Transverse colon (tissue), 4 donors: ENCODE measurements at regions not wholly inside any gene's neighbourhood (a gene's known extent, or its start where the extent isn't known, plus 50 kb on each side); places are given as distances from the start of the nearest gene placed in this dataset.

Experiments
- DNase-seq: peaks from one replicate; pipeline ENCODE4 v3.0.0-alpha.2; 2019
- H3K27ac ChIP-seq, 4 donors: fragments of 200-600 bp; sonication (generic); 2 replicates each; pipeline ENCODE4 v1.5.1; 2016 to 2018; ENCODE audit warnings: inconsistent platforms in 4 of 4
- H3K27me3 ChIP-seq: fragments of 200-600 bp; sonication (generic); 2 replicates; pipeline ENCODE4 v1.5.1; 2017; ENCODE audit warnings: inconsistent platforms
- H3K36me3 ChIP-seq, 4 donors: fragments of 200-600 bp; sonication (generic); 2 replicates each; pipeline ENCODE4 v1.5.1; 2017 to 2019; ENCODE audit warnings: inconsistent platforms in 4 of 4
- H3K4me1 ChIP-seq, 4 donors: fragments of 200-600 bp; sonication (generic); 2 replicates each; pipeline ENCODE4 v1.5.1; 2017 to 2020; ENCODE audit warnings: inconsistent platforms in 4 of 4
- H3K4me3 ChIP-seq, 4 donors: fragments of 200-600 bp; sonication (generic); 1 replicate in 1 of 4; 2 replicates in 3 of 4; pipeline versions ENCODE4 v1.5.1 to v1.6.1; 2017 to 2019; ENCODE audit warnings: inconsistent platforms in 4 of 4
- H3K9me3 ChIP-seq, 2 donors: fragments of 200-600 bp; sonication (generic); 2 replicates each; pipeline ENCODE4 v1.5.1; 2017 to 2019; ENCODE audit warnings: inconsistent platforms in 2 of 2
- EP300 ChIP-seq: sonication (generic); formaldehyde crosslinking; IDR thresholded peaks from one replicate; pipeline ENCODE4 v1.6.1; 2017; ENCODE audit warnings: antibody characterized with exemption, low read depth
- POLR2A ChIP-seq: fragments of 450-650 bp; IDR thresholded peaks from one replicate; pipeline ENCODE4 v1.6.1; 2016; ENCODE audit warnings: antibody characterized with exemption, mild to moderate bottlenecking, moderate library complexity
- POLR2AphosphoS5 ChIP-seq, 3 donors: sonication (generic); formaldehyde crosslinking; IDR thresholded peaks; one replicate each; pipeline ENCODE4 v1.6.1; 2016; ENCODE audit warnings: antibody characterized with exemption in 3 of 3
- WGBS, 2 donors: methylation state at CpG; one replicate each; pipeline ENCODE4 v1.1.5; 2018; ENCODE audit warnings: low coverage in 1 of 2; 5-methylcytosine and 5-hydroxymethylcytosine counted together
- in situ Hi-C, 4 donors: fragments of 200-750 bp; cut with MboI; loops; one replicate each; pipeline versions ENCODE4 v1.15.0 to v1.15.1; 2017; ENCODE audit warnings: low sequenced_read_pairs in 3 of 4, low pct_ligation_motif_present in 1 of 4, low pct_unique_long_range_greater_than_20kb in 1 of 4
- intact Hi-C: fragments of 100-400 bp; cut with DNase I; formaldehyde crosslinking; loops from one replicate; pipeline ENCODE4 v1.15.1; 2023; ENCODE audit warnings: low total_unique reads
- TF ChIP-seq, protein P1 (sequence below), 5 experiments: fragments of 200-600 bp in 3 of 5; fragments of 450-650 bp in 2 of 5; sonication (generic) in 3 of 5; IDR thresholded peaks; 1 replicate in 2 of 5; 2 replicates in 3 of 5; pipeline ENCODE4 v1.5.1; 2016 to 2017; ENCODE audit warnings: antibody characterized with exemption in 5 of 5, inconsistent platforms in 3 of 5, mild to moderate bottlenecking in 2 of 5, moderate library complexity in 1 of 5

DNA sequence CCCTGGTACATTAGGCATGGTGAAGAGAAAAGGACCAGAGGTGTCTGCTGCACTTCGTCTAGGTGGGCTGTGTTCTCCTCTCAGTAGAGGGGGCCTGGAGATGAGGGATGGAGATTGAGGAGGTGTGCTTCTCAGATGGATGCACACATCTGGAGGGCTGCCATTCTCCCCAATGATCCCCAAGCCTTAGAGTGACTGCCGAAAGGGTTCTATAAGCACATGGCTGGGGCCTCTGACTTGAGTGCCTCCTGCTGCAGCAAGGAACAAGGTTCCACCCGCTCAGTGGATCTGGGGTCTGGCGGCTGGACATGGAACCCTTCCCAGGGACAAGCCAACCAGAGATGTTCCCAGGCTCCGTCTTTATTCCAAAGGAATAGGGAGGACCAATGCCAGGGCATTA, 66.8 kb downstream of the CPN2 start:
- 94 to 100% methylated on average over 1 to 5 of the region's 5 CpGs for WGBS, 2 donors

DNA sequence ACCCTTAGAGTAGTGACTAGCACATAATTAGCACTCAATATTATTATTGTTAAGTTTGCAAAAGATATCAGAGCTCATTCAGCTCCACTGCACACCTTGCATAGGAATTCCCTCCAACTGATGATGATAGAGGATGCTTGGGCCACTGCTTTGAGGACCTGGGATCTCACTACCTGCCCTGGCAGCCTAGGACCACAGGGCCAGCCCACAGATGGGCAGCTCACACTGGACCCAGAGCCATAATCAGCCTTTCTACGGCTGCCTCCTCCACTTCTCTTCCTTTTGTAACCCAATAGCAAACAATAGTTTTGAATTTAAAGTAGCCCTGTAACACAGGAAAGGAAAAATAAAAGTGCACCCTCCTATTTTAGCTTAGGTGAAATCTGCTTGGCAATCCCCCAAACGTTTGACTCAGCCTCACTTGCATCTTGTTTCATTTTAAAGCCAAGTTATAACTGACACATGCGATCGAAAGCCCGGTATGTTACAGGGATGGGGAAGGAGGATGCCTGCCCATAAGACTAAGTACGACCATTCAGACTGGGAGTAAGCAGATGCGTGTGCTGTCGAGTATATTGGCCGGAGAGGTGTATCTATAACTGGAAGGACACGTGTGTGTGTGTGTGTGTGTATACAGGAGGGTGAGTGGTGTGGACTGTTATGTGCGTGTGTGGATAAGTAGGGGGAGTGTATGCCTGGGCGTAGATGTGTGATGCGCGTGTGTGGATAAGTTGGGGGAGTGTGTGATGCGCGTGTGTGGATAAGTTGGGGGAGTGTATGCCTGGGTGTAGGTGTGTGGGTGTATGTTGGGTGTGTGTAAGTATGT, 65.9 kb downstream of the CPN2 start:
- H3K27ac ChIP-seq, result no peak overlapping the region
- H3K9me3 ChIP-seq, result no peaks in the 10 kb centered on the region
- in situ Hi-C loops, result no loop called here
- no peaks in the 10 kb centered on the region for H3K36me3 ChIP-seq
- TF ChIP-seq, protein P1, sequence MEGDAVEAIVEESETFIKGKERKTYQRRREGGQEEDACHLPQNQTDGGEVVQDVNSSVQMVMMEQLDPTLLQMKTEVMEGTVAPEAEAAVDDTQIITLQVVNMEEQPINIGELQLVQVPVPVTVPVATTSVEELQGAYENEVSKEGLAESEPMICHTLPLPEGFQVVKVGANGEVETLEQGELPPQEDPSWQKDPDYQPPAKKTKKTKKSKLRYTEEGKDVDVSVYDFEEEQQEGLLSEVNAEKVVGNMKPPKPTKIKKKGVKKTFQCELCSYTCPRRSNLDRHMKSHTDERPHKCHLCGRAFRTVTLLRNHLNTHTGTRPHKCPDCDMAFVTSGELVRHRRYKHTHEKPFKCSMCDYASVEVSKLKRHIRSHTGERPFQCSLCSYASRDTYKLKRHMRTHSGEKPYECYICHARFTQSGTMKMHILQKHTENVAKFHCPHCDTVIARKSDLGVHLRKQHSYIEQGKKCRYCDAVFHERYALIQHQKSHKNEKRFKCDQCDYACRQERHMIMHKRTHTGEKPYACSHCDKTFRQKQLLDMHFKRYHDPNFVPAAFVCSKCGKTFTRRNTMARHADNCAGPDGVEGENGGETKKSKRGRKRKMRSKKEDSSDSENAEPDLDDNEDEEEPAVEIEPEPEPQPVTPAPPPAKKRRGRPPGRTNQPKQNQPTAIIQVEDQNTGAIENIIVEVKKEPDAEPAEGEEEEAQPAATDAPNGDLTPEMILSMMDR (IDR thresholded peaks at IDR 0.05), result no peak
- TF ChIP-seq EP300 (no peak), POLR2A (no peak), POLR2AphosphoS5 (IDR thresholded peaks at IDR 0.05) (no peak)
- H3K27me3 ChIP-seq, result no peaks in the 10 kb centered on the region
- no peak overlapping the region for H3K4me3 ChIP-seq
- no peak for DNase-seq
- 69 to 75% methylated on average over 12 to 16 of the region's 16 CpGs for WGBS, 2 donors
- no peaks in the 10 kb centered on the region for H3K4me1 ChIP-seq
- intact Hi-C loops, result no loop called here

More for the DNA sequence above, 66.8 kb downstream of the CPN2 start:
- Histone ChIP-seq H3K27ac (no peak overlapping the region), H3K36me3 (no peaks in the 10 kb centered on the region), H3K27me3 (no peaks in the 10 kb centered on the region), H3K9me3 (no peaks in the 10 kb centered on the region), H3K4me3 (no peak overlapping the region), H3K4me1 (no peaks in the 10 kb centered on the region)
- TF ChIP-seq POLR2A (no peak), EP300 (no peak), POLR2AphosphoS5 (IDR thresholded peaks at IDR 0.05) (no peak)
- TF ChIP-seq, protein P1 (IDR thresholded peaks at IDR 0.05), result no peak
- in situ Hi-C loops (no loop called here), intact Hi-C loops (no loop called here)
- DNase-seq, result no peak

DNA sequence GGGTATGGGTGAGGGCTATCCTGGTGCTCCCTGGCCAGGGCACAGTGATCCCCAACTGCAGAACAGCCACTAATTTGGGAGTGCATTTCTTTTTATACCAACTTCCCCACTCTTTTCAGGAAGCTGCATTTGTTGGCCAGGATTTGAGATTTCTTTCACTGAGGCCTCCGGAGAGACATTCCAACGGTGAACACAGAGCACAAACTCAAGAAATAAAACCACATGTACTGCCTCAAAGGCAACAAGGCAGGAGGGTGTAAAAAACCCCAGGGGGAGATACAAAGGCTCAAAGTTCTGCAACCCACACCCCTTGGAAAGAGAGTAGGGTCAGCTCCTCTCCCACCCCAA, 65.3 kb downstream of the CPN2 start:
- intact Hi-C loops, result no loop called here
- Histone ChIP-seq H3K9me3 (no peaks in the 10 kb centered on the region), H3K27me3 (no peaks in the 10 kb centered on the region), H3K4me1 (no peaks in the 10 kb centered on the region), H3K27ac (no peak overlapping the region), H3K4me3 (no peak overlapping the region), H3K36me3 (no peaks in the 10 kb centered on the region)
- 40 to 48% methylated on average over 2 of the region's 2 CpGs for WGBS, 2 donors
- no peak for DNase-seq
- TF ChIP-seq POLR2A (no peak), EP300 (no peak), POLR2AphosphoS5 (IDR thresholded peaks at IDR 0.05) (no peak)
- TF ChIP-seq, protein P1 (IDR thresholded peaks at IDR 0.05), result no peak
- in situ Hi-C loops, result no loop called here

- Histone ChIP-seq H3K4me1 (no peaks in the 10 kb centered on the region), H3K4me3 (no peak overlapping the region), H3K9me3 (no peaks in the 10 kb centered on the region), H3K27me3 (no peaks in the 10 kb centered on the region), H3K27ac (no peak overlapping the region), H3K36me3 (no peaks in the 10 kb centered on the region)
- intact Hi-C loops, result no loop called here
- TF ChIP-seq POLR2A, result no peak
- no peak for TF ChIP-seq POLR2AphosphoS5 (IDR thresholded peaks at IDR 0.05)
- TF ChIP-seq EP300, result no peak
- TF ChIP-seq, protein P1 (IDR thresholded peaks at IDR 0.05), result no peak
- in situ Hi-C loops, result no loop called here
- WGBS, 2 donors, result 90 to 93% methylated on average over 14 to 22 of the region's 22 CpGs
- no peak for DNase-seq
Observed at GRCh38 chr3:194286375-194287146, 64.6 kb downstream of the CPN2 start.
